GM12874 (cell line): ENCODE measurements at regions not wholly inside any gene's neighbourhood (a gene's known extent, or its start where the extent isn't known, plus 50 kb on each side); places are given as distances from the start of the nearest gene placed in this dataset.

Source experiments
- CTCF ChIP-seq: IDR thresholded peaks from 2 replicates; pipeline ENCODE4 v1.5.1; 2011; ENCODE audit warnings: low read depth, mild to moderate bottlenecking, control low read depth, low read length, moderate library complexity; ENCODE audit not compliant: insufficient read depth

- TF ChIP-seq CTCF: no peak
These were observed 412.1 kb downstream of the CYLC2 start for GRCh38 chr9:103407260-103407659.

- no peak for TF ChIP-seq CTCF
These were observed 414.9 kb downstream of the CYLC2 start for GRCh38 chr9:103410059-103410458.

GRCh38 chr9:103427696-103428095 is 432.6 kb downstream of the CYLC2 start:
- TF ChIP-seq CTCF: no peak

- no peak for TF ChIP-seq CTCF
These were observed 435.3 kb downstream of the CYLC2 start for GRCh38 chr9:103430469-103430868.

- TF ChIP-seq CTCF: no peak
These were observed 436.7 kb downstream of the CYLC2 start for GRCh38 chr9:103431809-103432208.

- TF ChIP-seq CTCF: no peak
These were observed 449.0 kb downstream of the CYLC2 start for GRCh38 chr9:103444176-103444575.

- no peak for TF ChIP-seq CTCF
These were observed 463.7 kb downstream of the CYLC2 start for GRCh38 chr9:103458826-103459225.

GRCh38 chr9:103471241-103471640 is 476.1 kb downstream of the CYLC2 start:
- TF ChIP-seq CTCF: no peak
